C4-2B (cell line): ENCODE measurements at regions not wholly inside any gene's neighbourhood (a gene's known extent, or its start where the extent isn't known, plus 50 kb on each side); places are given as distances from the start of the nearest gene placed in this dataset.

Experiments
- ZFX ChIP-seq: fragments of 450-650 bp; IDR thresholded peaks from 2 replicates; pipeline ENCODE4 v1.6.1; 2017
- TF ChIP-seq, protein P1 (sequence below): fragments of 450-650 bp; conservative IDR thresholded peaks from 2 replicates; pipeline ENCODE4 v1.5.1; 2017; ENCODE audit warnings: mild to moderate bottlenecking

GRCh38 chr2:129402076-129402475, 577.4 kb upstream of the RAB6C start:
- TF ChIP-seq, protein P1, sequence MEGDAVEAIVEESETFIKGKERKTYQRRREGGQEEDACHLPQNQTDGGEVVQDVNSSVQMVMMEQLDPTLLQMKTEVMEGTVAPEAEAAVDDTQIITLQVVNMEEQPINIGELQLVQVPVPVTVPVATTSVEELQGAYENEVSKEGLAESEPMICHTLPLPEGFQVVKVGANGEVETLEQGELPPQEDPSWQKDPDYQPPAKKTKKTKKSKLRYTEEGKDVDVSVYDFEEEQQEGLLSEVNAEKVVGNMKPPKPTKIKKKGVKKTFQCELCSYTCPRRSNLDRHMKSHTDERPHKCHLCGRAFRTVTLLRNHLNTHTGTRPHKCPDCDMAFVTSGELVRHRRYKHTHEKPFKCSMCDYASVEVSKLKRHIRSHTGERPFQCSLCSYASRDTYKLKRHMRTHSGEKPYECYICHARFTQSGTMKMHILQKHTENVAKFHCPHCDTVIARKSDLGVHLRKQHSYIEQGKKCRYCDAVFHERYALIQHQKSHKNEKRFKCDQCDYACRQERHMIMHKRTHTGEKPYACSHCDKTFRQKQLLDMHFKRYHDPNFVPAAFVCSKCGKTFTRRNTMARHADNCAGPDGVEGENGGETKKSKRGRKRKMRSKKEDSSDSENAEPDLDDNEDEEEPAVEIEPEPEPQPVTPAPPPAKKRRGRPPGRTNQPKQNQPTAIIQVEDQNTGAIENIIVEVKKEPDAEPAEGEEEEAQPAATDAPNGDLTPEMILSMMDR = no peak
- TF ChIP-seq ZFX = no peak
